ENCODE measurements at regions not wholly inside any gene's neighbourhood (a gene's known extent, or its start where the extent isn't known, plus 50 kb on each side); places are given as distances from the start of the nearest gene placed in this dataset.

DNA sequence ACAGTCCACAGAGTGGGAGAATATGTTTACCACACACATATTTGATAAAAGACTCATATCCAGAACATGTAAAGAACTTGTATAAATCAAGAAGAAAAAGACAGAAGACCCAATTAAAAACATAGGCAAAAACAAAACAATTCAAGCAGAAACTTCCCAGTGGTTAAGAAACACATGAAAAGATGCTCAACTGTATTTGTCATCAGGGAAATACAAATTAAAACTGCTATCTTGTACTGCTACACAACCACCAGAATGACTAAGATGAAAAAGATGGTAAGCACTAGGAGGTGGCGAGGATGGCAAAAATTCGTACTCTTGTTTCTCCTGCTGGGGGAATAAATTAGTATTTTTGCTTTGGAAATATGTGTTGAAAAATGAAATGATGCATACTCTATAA, 192.3 kb upstream of the C11orf87 start:
- TF ChIP-seq, protein P1, sequence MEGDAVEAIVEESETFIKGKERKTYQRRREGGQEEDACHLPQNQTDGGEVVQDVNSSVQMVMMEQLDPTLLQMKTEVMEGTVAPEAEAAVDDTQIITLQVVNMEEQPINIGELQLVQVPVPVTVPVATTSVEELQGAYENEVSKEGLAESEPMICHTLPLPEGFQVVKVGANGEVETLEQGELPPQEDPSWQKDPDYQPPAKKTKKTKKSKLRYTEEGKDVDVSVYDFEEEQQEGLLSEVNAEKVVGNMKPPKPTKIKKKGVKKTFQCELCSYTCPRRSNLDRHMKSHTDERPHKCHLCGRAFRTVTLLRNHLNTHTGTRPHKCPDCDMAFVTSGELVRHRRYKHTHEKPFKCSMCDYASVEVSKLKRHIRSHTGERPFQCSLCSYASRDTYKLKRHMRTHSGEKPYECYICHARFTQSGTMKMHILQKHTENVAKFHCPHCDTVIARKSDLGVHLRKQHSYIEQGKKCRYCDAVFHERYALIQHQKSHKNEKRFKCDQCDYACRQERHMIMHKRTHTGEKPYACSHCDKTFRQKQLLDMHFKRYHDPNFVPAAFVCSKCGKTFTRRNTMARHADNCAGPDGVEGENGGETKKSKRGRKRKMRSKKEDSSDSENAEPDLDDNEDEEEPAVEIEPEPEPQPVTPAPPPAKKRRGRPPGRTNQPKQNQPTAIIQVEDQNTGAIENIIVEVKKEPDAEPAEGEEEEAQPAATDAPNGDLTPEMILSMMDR (IDR thresholded peaks at IDR 0.05 in 2 of 3, conservative IDR thresholded peaks at IDR 0.05 in 1 of 3; ENCODE audit: insufficient read depth in 2 of 3, low read depth in 1 of 3, low read length in 3 of 3), result no peak
- TF ChIP-seq MYC (IDR thresholded peaks at IDR 0.05; ENCODE audit: low read depth, low read length) (no peak), MYC (CRISPR knock-in tag; IDR thresholded peaks at IDR 0.05; ENCODE audit: borderline replicate concordance, low read depth) (no peak), ZNF347 (CRISPR knock-in tag; IDR thresholded peaks at IDR 0.05; ENCODE audit: low read depth) (no peak), EZH2 (IDR thresholded peaks at IDR 0.05; ENCODE audit: borderline replicate concordance, low read depth, low read length) (no peak)
- TF ChIP-seq, protein P2, sequence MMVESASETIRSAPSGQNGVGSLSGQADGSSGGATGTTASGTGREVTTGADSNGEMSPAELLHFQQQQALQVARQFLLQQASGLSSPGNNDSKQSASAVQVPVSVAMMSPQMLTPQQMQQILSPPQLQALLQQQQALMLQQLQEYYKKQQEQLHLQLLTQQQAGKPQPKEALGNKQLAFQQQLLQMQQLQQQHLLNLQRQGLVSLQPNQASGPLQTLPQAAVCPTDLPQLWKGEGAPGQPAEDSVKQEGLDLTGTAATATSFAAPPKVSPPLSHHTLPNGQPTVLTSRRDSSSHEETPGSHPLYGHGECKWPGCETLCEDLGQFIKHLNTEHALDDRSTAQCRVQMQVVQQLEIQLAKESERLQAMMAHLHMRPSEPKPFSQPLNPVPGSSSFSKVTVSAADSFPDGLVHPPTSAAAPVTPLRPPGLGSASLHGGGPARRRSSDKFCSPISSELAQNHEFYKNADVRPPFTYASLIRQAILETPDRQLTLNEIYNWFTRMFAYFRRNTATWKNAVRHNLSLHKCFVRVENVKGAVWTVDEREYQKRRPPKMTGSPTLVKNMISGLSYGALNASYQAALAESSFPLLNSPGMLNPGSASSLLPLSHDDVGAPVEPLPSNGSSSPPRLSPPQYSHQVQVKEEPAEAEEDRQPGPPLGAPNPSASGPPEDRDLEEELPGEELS (CRISPR knock-in tag; IDR thresholded peaks at IDR 0.05; ENCODE audit: borderline replicate concordance), result no peak
